Thoracic aorta (tissue), 2 donors: ENCODE measurements at regions not wholly inside any gene's neighbourhood (a gene's known extent, or its start where the extent isn't known, plus 50 kb on each side); places are given as distances from the start of the nearest gene placed in this dataset.

ENCODE experiments used
- ATAC-seq: fragments of 150-250 bp; one replicate; pipeline ENCODE4 v1.8.0; 2017; ENCODE audit warnings: low read depth; ENCODE audit not compliant: insufficient number of reproducible peaks, low FRiP score
- DNase-seq: peaks from one replicate; pipeline ENCODE4 v3.0.0-alpha.2; 2020; ENCODE audit warnings: low spot score
- H3K27ac ChIP-seq, 2 donors: fragments of 200-600 bp; sonication (generic); 1 replicate in 1 of 2; 2 replicates in 1 of 2; pipeline ENCODE4 v1.5.1; 2016; ENCODE audit warnings: mild to moderate bottlenecking in 2 of 2, moderate library complexity in 2 of 2
- H3K27me3 ChIP-seq: fragments of 200-600 bp; sonication (generic); replicated peaks from 2 replicates; pipeline ENCODE4 v1.6.0; 2016; ENCODE audit warnings: mild to moderate bottlenecking; ENCODE audit not compliant: insufficient read depth
- H3K36me3 ChIP-seq: fragments of 200-600 bp; sonication (generic); one replicate; pipeline ENCODE4 v1.5.1; 2016
- H3K4me1 ChIP-seq, 2 donors: fragments of 200-600 bp; sonication (generic); 1 replicate in 1 of 2; 2 replicates in 1 of 2; pipeline versions ENCODE4 v1.5.1 to v1.6.0; 2016; ENCODE audit warnings: low read depth in 2 of 2, mild to moderate bottlenecking in 1 of 2; ENCODE audit not compliant: control insufficient read depth in 1 of 2
- H3K4me3 ChIP-seq: fragments of 200-600 bp; sonication (generic); 2 replicates; pipeline ENCODE4 v1.5.1; 2016; ENCODE audit warnings: mild to moderate bottlenecking
- H3K9me3 ChIP-seq: fragments of 200-600 bp; sonication (generic); 2 replicates; pipeline ENCODE4 v1.5.1; 2016
- CTCF ChIP-seq: fragments of 200-600 bp; sonication (generic); IDR thresholded peaks from one replicate; pipeline ENCODE4 v1.5.1; 2019; ENCODE audit warnings: antibody characterized with exemption

- Histone ChIP-seq H3K9me3 (peaks cover 14% of the 10 kb centered on the region), H3K27ac (no peak overlapping the region), H3K27me3 (no peaks in the 10 kb centered on the region), H3K4me1 (no peaks in the 10 kb centered on the region), H3K4me3 (no peak overlapping the region), H3K36me3 (no peaks in the 10 kb centered on the region)
- ATAC-seq, result no peak
- no peak for TF ChIP-seq CTCF
- DNase-seq, result no peak
Observed at GRCh38 chr2:82501217-82501616, 1957.9 kb downstream of the SUCLG1 start.

- Histone ChIP-seq H3K27me3 (no peaks in the 10 kb centered on the region), H3K36me3 (no peaks in the 10 kb centered on the region), H3K4me1 (no peaks in the 10 kb centered on the region), H3K27ac (no peak overlapping the region), H3K9me3 (peaks cover 14% of the 10 kb centered on the region), H3K4me3 (no peak overlapping the region)
- ATAC-seq (no peak), DNase-seq (no peak)
- no peak for TF ChIP-seq CTCF
Observed at GRCh38 chr2:82498777-82499443, 1960.2 kb downstream of the SUCLG1 start.

GRCh38 chr2:82494739-82495138, 1964.3 kb downstream of the SUCLG1 start:
- Histone ChIP-seq H3K9me3 (no peaks in the 10 kb centered on the region), H3K27ac (no peak overlapping the region), H3K4me1 (no peaks in the 10 kb centered on the region), H3K27me3 (no peaks in the 10 kb centered on the region), H3K36me3 (no peaks in the 10 kb centered on the region), H3K4me3 (no peak overlapping the region)
- TF ChIP-seq CTCF, result no peak
- ATAC-seq, result no peak
- no peak for DNase-seq

GRCh38 chr2:82491591-82491990, 1967.5 kb downstream of the SUCLG1 start:
- no peak overlapping the region for H3K27ac ChIP-seq
- no peaks in the 10 kb centered on the region for H3K36me3 ChIP-seq
- H3K4me3 ChIP-seq, result no peak overlapping the region
- no peak for TF ChIP-seq CTCF
- no peaks in the 10 kb centered on the region for H3K9me3 ChIP-seq
- ATAC-seq (no peak), DNase-seq (no peak)
- no peaks in the 10 kb centered on the region for H3K27me3 ChIP-seq
- H3K4me1 ChIP-seq, result no peaks in the 10 kb centered on the region

GRCh38 chr2:82487354-82487753, 1971.7 kb downstream of the SUCLG1 start:
- H3K27me3 ChIP-seq, result no peaks in the 10 kb centered on the region
- H3K9me3 ChIP-seq, result no peaks in the 10 kb centered on the region
- no peak overlapping the region for H3K4me3 ChIP-seq
- no peaks in the 10 kb centered on the region for H3K36me3 ChIP-seq
- no peak for ATAC-seq
- H3K27ac ChIP-seq, result no peak overlapping the region
- H3K4me1 ChIP-seq, result no peaks in the 10 kb centered on the region
- DNase-seq, result no peak
- no peak for TF ChIP-seq CTCF
